HCT116 (cell line): ENCODE measurements at regions not wholly inside any gene's neighbourhood (a gene's known extent, or its start where the extent isn't known, plus 50 kb on each side); places are given as distances from the start of the nearest gene placed in this dataset.

Experiments used
- ATAC-seq: fragments of 200-7000 bp; cut with Tn5 transposase; 2 replicates; pipeline ENCODE4 v1.9.1; 2020; ENCODE audit warnings: mild to moderate bottlenecking, moderate library complexity
- BruUV-seq: library from RNA; stranded (reverse); fragments of 400-500 nt; replicated peaks from 2 replicates; lab custom pipeline; 2021; lab: Mats Ljungman, UMichigan
- CTCF ChIA-PET: fragments of 300-600 bp; sonication (Branson Sonifier 250); formaldehyde crosslinking; loops from one replicate; lab custom pipeline; 2021; ENCODE audit warnings: antibody characterized with exemption; lab: Charles Lee
- POLR2A ChIA-PET: fragments of 300-600, 350-600 bp; sonication (Branson Sonifier 250); formaldehyde crosslinking; loops from one replicate; lab custom pipeline; 2021; ENCODE audit warnings: antibody characterized with exemption; lab: Charles Lee
- RAD21 ChIA-PET, 2 experiments: fragments of 300-600 bp; sonication (Branson Sonifier 250); formaldehyde crosslinking; loops; one replicate each; lab custom pipeline; 2023; ENCODE audit warnings: low total read pairs in 2 of 2; ENCODE audit not compliant: uncharacterized antibody in 2 of 2, unreplicated experiment in 2 of 2, low non-redundant PET in 1 of 2; lab: Charles Lee
- DNase-seq: peaks from one replicate; pipeline ENCODE4 v3.0.0-alpha.2; 2010; ENCODE audit warnings: low read depth, low spot score
- H2AFZ ChIP-seq: fragments of 200-600 bp; shearing (Covaris generic), sonication (generic); 2 replicates; pipeline ENCODE4 v1.6.1; 2017; ENCODE audit warnings: low read depth, mixed run types, mixed read lengths, antibody characterized with exemption, low read length; ENCODE audit not compliant: poor library complexity, severe bottlenecking
- H3K27ac ChIP-seq: 2 replicates; pipeline ENCODE4 v1.5.1; 2012; ENCODE audit warnings: low read depth, low read length
- H3K27me3 ChIP-seq: fragments of 200-600 bp; sonication (generic); 2 replicates; pipeline ENCODE4 v1.6.1; 2016; ENCODE audit warnings: mixed run types, low read length, mixed read lengths; ENCODE audit not compliant: insufficient read depth
- H3K36me3 ChIP-seq, 2 experiments: fragments of 200-500 bp in 1 of 2; fragments of 200-600 bp in 1 of 2; sonication (Bioruptor generic) in 1 of 2; sonication (generic) in 1 of 2; 2 replicates each; pipeline versions ENCODE4 v1.5.1 to v1.6.1; 2014 to 2016; ENCODE audit warnings: low read length in 2 of 2, inconsistent platforms in 1 of 2, mixed read lengths in 1 of 2, mixed run types in 1 of 2; ENCODE audit not compliant: insufficient read depth in 2 of 2, control insufficient read depth in 1 of 2
- H3K4me1 ChIP-seq, 2 experiments: fragments of 200-600 bp in 1 of 2; sonication (generic) in 1 of 2; 2 replicates each; pipeline versions ENCODE4 v1.5.1 to v1.6.1; 2012 to 2017; ENCODE audit warnings: low read length in 2 of 2, inconsistent platforms in 1 of 2, mild to moderate bottlenecking in 1 of 2, mixed read lengths in 1 of 2, mixed run types in 1 of 2, moderate library complexity in 1 of 2; ENCODE audit not compliant: insufficient read depth in 2 of 2, control insufficient read depth in 1 of 2
- H3K4me2 ChIP-seq: fragments of 200-600 bp; sonication (generic); 2 replicates; pipeline ENCODE4 v1.6.1; 2017; ENCODE audit warnings: mixed run types, low read length, mixed read lengths
- H3K4me3 ChIP-seq, 2 experiments: fragments of 200-600 bp in 1 of 2; sonication (generic) in 1 of 2; replicated peaks in 1 of 2; 2 replicates each; pipeline ENCODE4 v1.5.1; 2011 to 2016; ENCODE audit warnings: low read length in 2 of 2, control low read depth in 1 of 2, low read depth in 1 of 2, mild to moderate bottlenecking in 1 of 2, mixed read lengths in 1 of 2, mixed run types in 1 of 2
- H3K79me2 ChIP-seq: fragments of 200-600 bp; sonication (generic); 2 replicates; pipeline ENCODE4 v1.6.1; 2017; ENCODE audit warnings: mild to moderate bottlenecking, mixed run types, low read length, moderate library complexity, mixed read lengths; ENCODE audit not compliant: insufficient read depth
- H3K9ac ChIP-seq: fragments of 200-600 bp; sonication (generic); 2 replicates; pipeline ENCODE4 v1.6.1; 2016; ENCODE audit warnings: low read length, mixed read lengths
- H3K9me2 ChIP-seq: fragments of 200-600 bp; sonication (generic), shearing (Covaris generic); 2 replicates; pipeline ENCODE4 v1.6.1; 2017; ENCODE audit warnings: mixed run types, mild to moderate bottlenecking, moderate library complexity; ENCODE audit not compliant: insufficient read depth
- H3K9me3 ChIP-seq, 2 experiments: fragments of 200-500 bp in 1 of 2; fragments of 200-600 bp in 1 of 2; sonication (Bioruptor generic) in 1 of 2; sonication (generic) in 1 of 2; 2 replicates each; pipeline ENCODE4 v1.6.1; 2014 to 2017; ENCODE audit warnings: low read length in 2 of 2, mixed read lengths in 2 of 2, inconsistent platforms in 1 of 2, low read depth in 1 of 2, mild to moderate bottlenecking in 1 of 2, mixed run types in 1 of 2, moderate library complexity in 1 of 2; ENCODE audit not compliant: control insufficient read depth in 1 of 2, insufficient read depth in 1 of 2
- H4K20me1 ChIP-seq: fragments of 200-600 bp; sonication (generic), shearing (Covaris generic); 2 replicates; pipeline ENCODE4 v1.6.1; 2017; ENCODE audit warnings: mixed run types, mild to moderate bottlenecking, moderate library complexity; ENCODE audit not compliant: insufficient read depth
- CBX3 ChIP-seq: IDR thresholded peaks from 2 replicates; pipeline ENCODE4 v1.6.1; 2012; ENCODE audit warnings: low read depth
- CEBPB ChIP-seq: IDR thresholded peaks from 2 replicates; pipeline ENCODE4 v1.6.1; 2012; ENCODE audit warnings: low read depth
- FOSL1 ChIP-seq: IDR thresholded peaks from 2 replicates; pipeline ENCODE4 v1.6.1; 2012; ENCODE audit warnings: low read depth
- POLR2A ChIP-seq: IDR thresholded peaks from 2 replicates; pipeline ENCODE4 v1.7.0; 2011; ENCODE audit warnings: borderline replicate concordance; ENCODE audit not compliant: insufficient read depth, insufficient read length; ENCODE audit errors: extremely low read depth
- RAD21 ChIP-seq: IDR thresholded peaks from 2 replicates; pipeline ENCODE4 v1.6.1; 2012; ENCODE audit warnings: low read depth, mild to moderate bottlenecking
- SIN3A ChIP-seq: IDR thresholded peaks from 2 replicates; pipeline ENCODE4 v1.6.1; 2012; ENCODE audit warnings: low read depth
- SP1 ChIP-seq: IDR thresholded peaks from 2 replicates; pipeline ENCODE4 v1.6.1; 2012; ENCODE audit warnings: low read depth
- SRF ChIP-seq: IDR thresholded peaks from 2 replicates; pipeline ENCODE4 v1.6.1; 2012; ENCODE audit warnings: low read depth
- YY1 ChIP-seq: IDR thresholded peaks from 2 replicates; pipeline ENCODE4 v1.6.1; 2011; ENCODE audit warnings: low read length, low read depth, moderate library complexity, mild to moderate bottlenecking; ENCODE audit not compliant: insufficient replicate concordance; ENCODE audit errors: extremely low read depth
- intact Hi-C: fragments of 100-400 bp; cut with micrococcal nuclease; formaldehyde crosslinking; loops from 2 replicates; pipeline ENCODE4 v1.10.0; 2022
- TF ChIP-seq, protein P1 (sequence below): IDR thresholded peaks from 2 replicates; pipeline ENCODE4 v1.6.1; 2012
- TF ChIP-seq, protein P2 (sequence below): IDR thresholded peaks from 2 replicates; pipeline ENCODE4 v1.6.1; 2011; ENCODE audit warnings: mild to moderate bottlenecking, low read length, moderate library complexity; ENCODE audit not compliant: insufficient replicate concordance; ENCODE audit errors: extremely low read depth

DNA sequence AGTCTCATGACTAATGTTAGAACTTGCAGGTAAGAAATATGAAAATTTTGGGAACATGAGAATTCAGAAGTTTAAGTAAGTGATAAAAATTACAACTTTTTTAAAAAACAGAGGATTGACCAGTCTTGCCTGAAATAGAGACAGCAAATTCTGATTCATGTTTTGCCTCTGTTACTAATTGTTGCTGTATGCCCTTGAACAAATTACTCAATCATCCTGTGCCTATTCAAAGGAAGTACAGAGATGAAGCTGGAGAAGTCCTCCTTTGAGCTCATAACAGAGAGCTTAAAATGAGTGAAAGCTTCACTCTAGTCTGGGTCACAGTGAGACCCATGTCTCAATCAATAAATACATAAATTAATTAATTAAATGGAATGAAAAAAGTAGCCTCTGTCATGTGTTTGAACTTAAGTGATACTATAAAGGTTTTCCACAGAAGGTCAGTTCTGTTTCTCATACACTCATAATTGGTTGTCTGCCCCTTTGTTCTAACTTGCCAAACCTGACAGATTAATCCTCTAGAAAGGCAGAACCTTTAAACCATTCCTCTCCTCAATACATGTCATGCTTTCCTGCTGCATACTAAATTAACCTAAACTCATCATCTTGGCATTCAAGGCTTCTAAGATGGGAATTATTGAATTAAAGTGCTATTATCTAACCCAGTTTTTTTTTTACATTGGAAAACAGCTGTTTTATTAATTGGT is 374.6 kb upstream of the LRATD1 start:
- Histone ChIP-seq H3K27me3 (no peaks in the 10 kb centered on the region), H3K9ac (no peak overlapping the region), H3K79me2 (no peaks in the 10 kb centered on the region), H3K4me3 (no peak overlapping the region), H4K20me1 (no peaks in the 10 kb centered on the region), H3K36me3 (no peaks in the 10 kb centered on the region), H2AFZ (no peak overlapping the region), H3K4me2 (no peak overlapping the region), H3K4me1 (no peaks in the 10 kb centered on the region), H3K9me2 (no peaks in the 10 kb centered on the region), H3K9me3 (peaks cover 8 to 28% of the 10 kb centered on the region in 2 experiments; a peak in 2 of 4 replicates), H3K27ac (no peak overlapping the region)
- DNase-seq = no peak
- intact Hi-C loops = no loop called here
- no peak for ATAC-seq
- BruUV-seq = no TSS peak
- ChIA-PET CTCF (no interaction called here), POLR2A (no interaction called here), RAD21 (no interaction called here)
- no peak for TF ChIP-seq RAD21
- no peak for TF ChIP-seq CEBPB
- TF ChIP-seq, protein P1, sequence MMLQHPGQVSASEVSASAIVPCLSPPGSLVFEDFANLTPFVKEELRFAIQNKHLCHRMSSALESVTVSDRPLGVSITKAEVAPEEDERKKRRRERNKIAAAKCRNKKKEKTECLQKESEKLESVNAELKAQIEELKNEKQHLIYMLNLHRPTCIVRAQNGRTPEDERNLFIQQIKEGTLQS = no peak
- TF ChIP-seq SRF = no peak
- TF ChIP-seq CBX3 = no peak

DNA sequence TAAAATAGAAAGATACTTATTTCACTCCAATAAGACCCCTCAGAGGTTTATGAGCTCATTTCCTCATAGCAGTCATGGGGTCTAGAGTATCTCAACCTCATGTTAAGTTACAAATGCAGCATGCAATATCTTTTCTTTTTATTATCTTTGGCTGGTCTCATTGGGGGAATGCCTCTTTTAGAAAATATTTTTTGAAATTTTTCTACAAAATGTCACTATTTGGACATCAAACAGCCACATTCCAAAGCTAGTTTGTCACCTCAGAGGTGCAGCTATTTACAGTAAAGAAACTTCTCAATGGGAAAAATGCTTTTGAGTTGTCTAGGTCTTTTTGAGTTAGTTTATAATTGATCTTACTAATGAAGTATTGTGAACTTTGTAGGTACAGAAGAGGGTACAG is 370.7 kb upstream of the LRATD1 start:
- ATAC-seq (no peak), DNase-seq (no peak)
- H3K36me3 ChIP-seq = no peaks in the 10 kb centered on the region
- no peak overlapping the region for H3K9ac ChIP-seq
- no peak overlapping the region for H3K27ac ChIP-seq
- H3K27me3 ChIP-seq = no peaks in the 10 kb centered on the region
- no peak overlapping the region for H2AFZ ChIP-seq
- RAD21 ChIA-PET = no interaction called here
- no peak overlapping the region for H3K4me3 ChIP-seq
- H3K9me3 ChIP-seq = peaks cover 8 to 28% of the 10 kb centered on the region in 2 experiments; a peak in 2 of 4 replicates
- POLR2A ChIA-PET = no interaction called here
- TF ChIP-seq POLR2A (no peak), SP1 (no peak), CBX3 (no peak), SIN3A (no peak), RAD21 (no peak), YY1 (no peak), FOSL1 (no peak)
- TF ChIP-seq, protein P2, sequence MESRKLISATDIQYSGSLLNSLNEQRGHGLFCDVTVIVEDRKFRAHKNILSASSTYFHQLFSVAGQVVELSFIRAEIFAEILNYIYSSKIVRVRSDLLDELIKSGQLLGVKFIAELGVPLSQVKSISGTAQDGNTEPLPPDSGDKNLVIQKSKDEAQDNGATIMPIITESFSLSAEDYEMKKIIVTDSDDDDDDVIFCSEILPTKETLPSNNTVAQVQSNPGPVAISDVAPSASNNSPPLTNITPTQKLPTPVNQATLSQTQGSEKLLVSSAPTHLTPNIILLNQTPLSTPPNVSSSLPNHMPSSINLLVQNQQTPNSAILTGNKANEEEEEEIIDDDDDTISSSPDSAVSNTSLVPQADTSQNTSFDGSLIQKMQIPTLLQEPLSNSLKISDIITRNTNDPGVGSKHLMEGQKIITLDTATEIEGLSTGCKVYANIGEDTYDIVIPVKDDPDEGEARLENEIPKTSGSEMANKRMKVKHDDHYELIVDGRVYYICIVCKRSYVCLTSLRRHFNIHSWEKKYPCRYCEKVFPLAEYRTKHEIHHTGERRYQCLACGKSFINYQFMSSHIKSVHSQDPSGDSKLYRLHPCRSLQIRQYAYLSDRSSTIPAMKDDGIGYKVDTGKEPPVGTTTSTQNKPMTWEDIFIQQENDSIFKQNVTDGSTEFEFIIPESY = no peak
- BruUV-seq = no TSS peak
- no peaks in the 10 kb centered on the region for H4K20me1 ChIP-seq
- no peak overlapping the region for H3K4me2 ChIP-seq
- intact Hi-C loops = no loop called here
- H3K79me2 ChIP-seq = no peaks in the 10 kb centered on the region
- CTCF ChIA-PET = no interaction called here
- no peaks in the 10 kb centered on the region for H3K9me2 ChIP-seq
- no peaks in the 10 kb centered on the region for H3K4me1 ChIP-seq
